ENCODE measurements at regions not wholly inside any gene's neighbourhood (a gene's known extent, or its start where the extent isn't known, plus 50 kb on each side); places are given as distances from the start of the nearest gene placed in this dataset.

GRCh38 chr15:66962522-66962921 is 102.9 kb upstream of the SMAD3 start:
- TF ChIP-seq POLR2A (IDR thresholded peaks at IDR 0.05; ENCODE audit: control extremely low read depth in 1 of 2, low read depth in 2 of 2, low read length in 2 of 2) (no peak), JUND (IDR thresholded peaks at IDR 0.05; ENCODE audit: low read length) (no peak), EZH2 (IDR thresholded peaks at IDR 0.05; ENCODE audit: low read depth, low read length, severe bottlenecking) (no peak), EP300 (IDR thresholded peaks at IDR 0.05; ENCODE audit: borderline replicate concordance in 1 of 2, low read depth in 2 of 2, low read length in 2 of 2) (no peak), HDAC6 (IDR thresholded peaks at IDR 0.05; ENCODE audit: low read depth, low read length) (no peak), SUZ12 (IDR thresholded peaks at IDR 0.05; ENCODE audit: low read length) (no peak), RFX5 (IDR thresholded peaks at IDR 0.05; ENCODE audit: borderline replicate concordance, low read depth, low read length) (no peak)
- TF ChIP-seq, protein P1, sequence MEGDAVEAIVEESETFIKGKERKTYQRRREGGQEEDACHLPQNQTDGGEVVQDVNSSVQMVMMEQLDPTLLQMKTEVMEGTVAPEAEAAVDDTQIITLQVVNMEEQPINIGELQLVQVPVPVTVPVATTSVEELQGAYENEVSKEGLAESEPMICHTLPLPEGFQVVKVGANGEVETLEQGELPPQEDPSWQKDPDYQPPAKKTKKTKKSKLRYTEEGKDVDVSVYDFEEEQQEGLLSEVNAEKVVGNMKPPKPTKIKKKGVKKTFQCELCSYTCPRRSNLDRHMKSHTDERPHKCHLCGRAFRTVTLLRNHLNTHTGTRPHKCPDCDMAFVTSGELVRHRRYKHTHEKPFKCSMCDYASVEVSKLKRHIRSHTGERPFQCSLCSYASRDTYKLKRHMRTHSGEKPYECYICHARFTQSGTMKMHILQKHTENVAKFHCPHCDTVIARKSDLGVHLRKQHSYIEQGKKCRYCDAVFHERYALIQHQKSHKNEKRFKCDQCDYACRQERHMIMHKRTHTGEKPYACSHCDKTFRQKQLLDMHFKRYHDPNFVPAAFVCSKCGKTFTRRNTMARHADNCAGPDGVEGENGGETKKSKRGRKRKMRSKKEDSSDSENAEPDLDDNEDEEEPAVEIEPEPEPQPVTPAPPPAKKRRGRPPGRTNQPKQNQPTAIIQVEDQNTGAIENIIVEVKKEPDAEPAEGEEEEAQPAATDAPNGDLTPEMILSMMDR (IDR thresholded peaks at IDR 0.05; ENCODE audit: control extremely low read depth in 1 of 3, insufficient read depth in 1 of 3, low read depth in 1 of 3, low read length in 3 of 3), result no peak
